ENCODE measurements at regions not wholly inside any gene's neighbourhood (a gene's known extent, or its start where the extent isn't known, plus 50 kb on each side); places are given as distances from the start of the nearest gene placed in this dataset.

- no peaks in the 10 kb centered on the region for H3K27me3 Mint-ChIP-seq (ENCODE audit: insufficient read depth, low read depth, poor library complexity)
- Histone ChIP-seq H3K4me1 (ENCODE audit: insufficient read depth) (peaks cover 10% of the 10 kb centered on the region; the same call in 1 of the 2 replicates), H3K9me2 (ENCODE audit: insufficient read depth) (no peaks in the 10 kb centered on the region), H3K4me2 (no peak overlapping the region), H2AFZ (no peak overlapping the region), H4K20me1 (replicated peaks; ENCODE audit: insufficient read depth) (no peaks in the 10 kb centered on the region), H3K36me3 (ENCODE audit: insufficient read depth) (no peaks in the 10 kb centered on the region), H3K4me3 (no peak overlapping the region), H3K27me3 (ENCODE audit: insufficient read depth) (no peaks in the 10 kb centered on the region), H3K27ac (ENCODE audit: low read depth) (no peak overlapping the region), H3F3A (replicated peaks; ENCODE audit: low read depth) (no peaks in the 10 kb centered on the region), H3K79me2 (replicated peaks; ENCODE audit: insufficient read depth) (no peaks in the 10 kb centered on the region)
- H3K4me1 Mint-ChIP-seq = peaks cover 8% of the 10 kb centered on the region; the same call in 2 of the 3 replicates
- ATAC-seq (no peak), DNase-seq (ENCODE audit: low spot score) (no peak)
- H3K27ac Mint-ChIP-seq = no peak overlapping the region
- no peaks in the 10 kb centered on the region for H3K36me3 Mint-ChIP-seq (ENCODE audit: low read depth)
- TF ChIP-seq REST (IDR thresholded peaks at IDR 0.05; ENCODE audit: unreplicated experiment) (no peak), CTCF (conservative IDR thresholded peaks at IDR 0.05; ENCODE audit: low read depth in 2 of 2) (no peak), CREB1 (CRISPR knock-in tag; IDR thresholded peaks at IDR 0.05; ENCODE audit: low read depth) (no peak), ZNF462 (CRISPR knock-in tag; IDR thresholded peaks at IDR 0.05) (no peak), NANOG (IDR thresholded peaks at IDR 0.05; ENCODE audit: borderline replicate concordance) (no peak), EZH2phosphoT487 (IDR thresholded peaks at IDR 0.05; ENCODE audit: unreplicated experiment) (no peak), EZH2 (IDR thresholded peaks at IDR 0.05; ENCODE audit: low read depth, unreplicated experiment) (no peak), POLR2AphosphoS5 (IDR thresholded peaks at IDR 0.05; ENCODE audit: low read depth) (no peak), ZNF114 (CRISPR knock-in tag; IDR thresholded peaks at IDR 0.05) (no peak), ZNF331 (CRISPR knock-in tag; IDR thresholded peaks at IDR 0.05; ENCODE audit: low read depth) (no peak), STAT1 (IDR thresholded peaks at IDR 0.05; ENCODE audit: unreplicated experiment) (no peak), JUNB (IDR thresholded peaks at IDR 0.05; ENCODE audit: unreplicated experiment) (no peak)
- TF ChIP-seq, protein P1, sequence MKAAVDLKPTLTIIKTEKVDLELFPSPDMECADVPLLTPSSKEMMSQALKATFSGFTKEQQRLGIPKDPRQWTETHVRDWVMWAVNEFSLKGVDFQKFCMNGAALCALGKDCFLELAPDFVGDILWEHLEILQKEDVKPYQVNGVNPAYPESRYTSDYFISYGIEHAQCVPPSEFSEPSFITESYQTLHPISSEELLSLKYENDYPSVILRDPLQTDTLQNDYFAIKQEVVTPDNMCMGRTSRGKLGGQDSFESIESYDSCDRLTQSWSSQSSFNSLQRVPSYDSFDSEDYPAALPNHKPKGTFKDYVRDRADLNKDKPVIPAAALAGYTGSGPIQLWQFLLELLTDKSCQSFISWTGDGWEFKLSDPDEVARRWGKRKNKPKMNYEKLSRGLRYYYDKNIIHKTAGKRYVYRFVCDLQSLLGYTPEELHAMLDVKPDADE (IDR thresholded peaks at IDR 0.05) = no peak
- H3K9me3 Mint-ChIP-seq = no peaks in the 10 kb centered on the region
- no peak overlapping the region for H3K4me3 Mint-ChIP-seq
Observed at GRCh38 chr4:156374894-156375293, 421.2 kb upstream of the CTSO start.

Data from GM23338 (cell line).